Astrocyte (in vitro differentiated cells and primary cell): ENCODE measurements at regions not wholly inside any gene's neighbourhood (a gene's known extent, or its start where the extent isn't known, plus 50 kb on each side); places are given as distances from the start of the nearest gene placed in this dataset.

Experiments
- DNase-seq: peaks from one replicate; pipeline ENCODE4 v3.0.0-alpha.2; 2010; ENCODE audit warnings: low read depth
- FAIRE-seq: peaks from 2 replicates; lab custom pipeline; 2011; peaks lifted over from hg19 to GRCh38; lab: Jason Lieb, UNC
- H2AFZ ChIP-seq: 2 replicates; pipeline ENCODE4 v1.6.0; 2012; ENCODE audit warnings: low read depth, low read length, inconsistent platforms
- H3K27ac ChIP-seq: 2 replicates; pipeline ENCODE4 v1.5.1; 2011; ENCODE audit warnings: low read depth, low read length, inconsistent platforms
- H3K27me3 ChIP-seq: 2 replicates; pipeline ENCODE4 v1.6.0; 2011; ENCODE audit warnings: low read length, inconsistent platforms; ENCODE audit not compliant: insufficient read depth
- H3K36me3 ChIP-seq: 2 replicates; pipeline ENCODE4 v1.5.1; 2011; ENCODE audit warnings: low read length, inconsistent platforms; ENCODE audit not compliant: insufficient read depth
- H3K4me1 ChIP-seq: 2 replicates; pipeline ENCODE4 v1.5.1; 2011; ENCODE audit warnings: low read length, inconsistent platforms; ENCODE audit not compliant: insufficient read depth
- H3K4me2 ChIP-seq: 2 replicates; pipeline ENCODE4 v1.6.0; 2012; ENCODE audit warnings: low read length, inconsistent platforms
- H3K4me3 ChIP-seq: 2 replicates; pipeline ENCODE4 v1.5.1; 2011; ENCODE audit warnings: low read depth, mild to moderate bottlenecking, low read length, inconsistent platforms; ENCODE audit not compliant: insufficient read depth
- H3K79me2 ChIP-seq: 2 replicates; pipeline ENCODE4 v1.6.0; 2012; ENCODE audit warnings: mild to moderate bottlenecking, low read length, inconsistent platforms; ENCODE audit not compliant: insufficient read depth
- H3K9ac ChIP-seq: 2 replicates; pipeline ENCODE4 v1.6.0; 2012; ENCODE audit warnings: mild to moderate bottlenecking, low read length, inconsistent platforms
- H3K9me3 ChIP-seq: 2 replicates; pipeline ENCODE4 v1.5.1; 2012; ENCODE audit warnings: low read depth, mild to moderate bottlenecking, low read length, inconsistent platforms; ENCODE audit not compliant: insufficient read depth
- H4K20me1 ChIP-seq: 2 replicates; pipeline ENCODE4 v1.6.0; 2012; ENCODE audit warnings: low read length, inconsistent platforms; ENCODE audit not compliant: insufficient read depth
- H3K27ac Mint-ChIP-seq: one replicate; pipeline ENCODE4 v1.8.0; 2021; ENCODE audit warnings: mild to moderate bottlenecking, mixed read lengths; ENCODE audit not compliant: unreplicated experiment
- H3K27me3 Mint-ChIP-seq: one replicate; pipeline ENCODE4 v1.8.0; 2021; ENCODE audit warnings: low read depth, mixed read lengths; ENCODE audit not compliant: unreplicated experiment
- H3K36me3 Mint-ChIP-seq: one replicate; pipeline ENCODE4 v1.8.0; 2021; ENCODE audit warnings: low read depth, mixed read lengths; ENCODE audit not compliant: unreplicated experiment
- H3K4me1 Mint-ChIP-seq: one replicate; pipeline ENCODE4 v1.8.0; 2021; ENCODE audit warnings: low read depth, mixed read lengths; ENCODE audit not compliant: unreplicated experiment
- H3K4me3 Mint-ChIP-seq: one replicate; pipeline ENCODE4 v1.8.0; 2021; ENCODE audit warnings: mild to moderate bottlenecking, moderate library complexity, mixed read lengths; ENCODE audit not compliant: unreplicated experiment
- H3K9me3 Mint-ChIP-seq: one replicate; pipeline ENCODE4 v1.8.0; 2021; ENCODE audit warnings: mild to moderate bottlenecking, mixed read lengths; ENCODE audit not compliant: unreplicated experiment
- EZH2 ChIP-seq: IDR thresholded peaks from 2 replicates; pipeline ENCODE4 v1.6.1; 2012; ENCODE audit warnings: mild to moderate bottlenecking, low read length, inconsistent platforms; ENCODE audit not compliant: insufficient read depth
- TF ChIP-seq, protein P1 (sequence below): IDR thresholded peaks from 2 replicates; pipeline ENCODE4 v1.5.1; 2011; ENCODE audit warnings: low read depth, mild to moderate bottlenecking, inconsistent platforms, low read length, moderate library complexity; ENCODE audit not compliant: insufficient read depth

DNA sequence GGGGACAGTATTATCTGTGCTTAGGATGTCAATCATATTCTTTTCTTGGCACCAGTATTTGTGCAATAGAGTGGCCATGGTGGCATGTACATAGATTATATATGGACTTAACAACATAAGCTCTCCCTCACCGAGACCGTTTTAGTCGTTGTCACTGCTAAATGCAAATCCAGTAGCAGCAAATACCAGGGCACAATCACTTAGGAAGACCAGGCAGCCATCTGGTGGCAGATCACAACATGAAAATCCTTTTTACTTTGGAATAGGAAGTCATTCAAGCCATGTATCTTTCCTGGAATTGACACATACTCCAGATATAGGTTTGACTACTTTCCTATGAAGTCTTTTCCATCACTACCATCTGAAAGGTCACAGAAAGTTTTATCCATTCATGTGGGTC, 53.2 kb upstream of the C1orf87 start:
- FAIRE-seq: no peak

More for the DNA sequence above, 53.2 kb upstream of the C1orf87 start:
- Histone ChIP-seq H3K4me2 (no peak overlapping the region), H3K4me3 (no peak overlapping the region), H3K4me1 (no peaks in the 10 kb centered on the region), H4K20me1 (no peaks in the 10 kb centered on the region), H3K27me3 (no peaks in the 10 kb centered on the region), H3K9ac (no peak overlapping the region), H3K27ac (no peak overlapping the region), H3K79me2 (no peaks in the 10 kb centered on the region), H3K9me3 (no peaks in the 10 kb centered on the region), H2AFZ (no peak overlapping the region), H3K36me3 (no peaks in the 10 kb centered on the region)
- TF ChIP-seq, protein P1, sequence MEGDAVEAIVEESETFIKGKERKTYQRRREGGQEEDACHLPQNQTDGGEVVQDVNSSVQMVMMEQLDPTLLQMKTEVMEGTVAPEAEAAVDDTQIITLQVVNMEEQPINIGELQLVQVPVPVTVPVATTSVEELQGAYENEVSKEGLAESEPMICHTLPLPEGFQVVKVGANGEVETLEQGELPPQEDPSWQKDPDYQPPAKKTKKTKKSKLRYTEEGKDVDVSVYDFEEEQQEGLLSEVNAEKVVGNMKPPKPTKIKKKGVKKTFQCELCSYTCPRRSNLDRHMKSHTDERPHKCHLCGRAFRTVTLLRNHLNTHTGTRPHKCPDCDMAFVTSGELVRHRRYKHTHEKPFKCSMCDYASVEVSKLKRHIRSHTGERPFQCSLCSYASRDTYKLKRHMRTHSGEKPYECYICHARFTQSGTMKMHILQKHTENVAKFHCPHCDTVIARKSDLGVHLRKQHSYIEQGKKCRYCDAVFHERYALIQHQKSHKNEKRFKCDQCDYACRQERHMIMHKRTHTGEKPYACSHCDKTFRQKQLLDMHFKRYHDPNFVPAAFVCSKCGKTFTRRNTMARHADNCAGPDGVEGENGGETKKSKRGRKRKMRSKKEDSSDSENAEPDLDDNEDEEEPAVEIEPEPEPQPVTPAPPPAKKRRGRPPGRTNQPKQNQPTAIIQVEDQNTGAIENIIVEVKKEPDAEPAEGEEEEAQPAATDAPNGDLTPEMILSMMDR: no peak
- no peak for TF ChIP-seq EZH2
- peaks cover 5% of the 10 kb centered on the region for H3K4me1 Mint-ChIP-seq
- peaks cover 2% of the 10 kb centered on the region for H3K9me3 Mint-ChIP-seq
- no peak for DNase-seq
- no peaks in the 10 kb centered on the region for H3K36me3 Mint-ChIP-seq
- H3K4me3 Mint-ChIP-seq: no peak overlapping the region
- H3K27ac Mint-ChIP-seq: no peak overlapping the region
- peaks cover 1% of the 10 kb centered on the region for H3K27me3 Mint-ChIP-seq
